CD4-positive, alpha-beta T cell treated with Interleukin-1 beta for 1 hour (primary cell): ENCODE measurements at regions not wholly inside any gene's neighbourhood (a gene's known extent, or its start where the extent isn't known, plus 50 kb on each side); places are given as distances from the start of the nearest gene placed in this dataset.
"Not testable (repeated sequence)": the region's sequence is repeated elsewhere in the genome, so short reads cannot be mapped to it uniquely, and the experiment has no call there.

Experiments used
- DNase-seq, 2 donors: peaks; one replicate each; pipeline ENCODE4 v3.0.0-alpha.2; 2020 to 2022

DNA sequence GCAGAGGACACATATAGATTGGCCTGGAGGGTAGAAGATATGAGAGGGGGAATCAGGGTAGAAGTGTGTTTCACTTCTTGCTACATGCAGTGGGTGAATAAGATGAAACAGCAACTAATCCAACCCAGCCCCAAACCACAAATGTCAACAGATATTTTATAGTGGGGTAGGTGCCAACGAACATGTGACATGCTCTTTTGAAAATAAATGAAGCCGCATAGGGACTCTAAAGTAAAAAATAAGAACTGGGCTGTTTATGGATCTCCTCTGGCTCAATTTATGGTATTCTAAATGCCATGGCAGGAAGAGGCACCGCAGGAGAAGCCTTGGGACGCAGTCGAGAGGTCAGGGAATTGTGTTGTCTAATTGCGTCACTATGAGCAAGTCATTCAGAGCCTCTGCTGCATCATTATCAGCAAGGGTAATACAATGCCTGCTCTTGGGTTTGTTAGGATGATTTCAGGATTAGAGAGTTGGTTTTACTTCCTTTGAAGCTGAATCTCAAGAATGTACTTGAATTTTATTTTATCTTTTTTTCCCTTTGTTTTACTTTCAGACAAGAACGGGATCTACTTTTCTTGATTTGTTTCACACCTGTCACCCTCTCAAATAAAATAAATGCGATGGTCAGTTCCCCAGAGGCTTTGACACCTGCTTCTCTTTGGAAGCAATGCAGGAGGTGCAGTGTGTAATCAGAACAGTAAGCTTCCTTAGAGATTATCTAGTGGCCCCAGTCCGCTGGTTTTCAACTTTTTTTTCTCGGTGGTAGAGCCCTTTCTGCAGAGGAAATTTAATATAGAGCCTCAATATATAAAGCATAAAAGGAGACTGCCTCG lies 375.6 kb upstream of the CLINT1 start:
- no peak for DNase-seq

DNA sequence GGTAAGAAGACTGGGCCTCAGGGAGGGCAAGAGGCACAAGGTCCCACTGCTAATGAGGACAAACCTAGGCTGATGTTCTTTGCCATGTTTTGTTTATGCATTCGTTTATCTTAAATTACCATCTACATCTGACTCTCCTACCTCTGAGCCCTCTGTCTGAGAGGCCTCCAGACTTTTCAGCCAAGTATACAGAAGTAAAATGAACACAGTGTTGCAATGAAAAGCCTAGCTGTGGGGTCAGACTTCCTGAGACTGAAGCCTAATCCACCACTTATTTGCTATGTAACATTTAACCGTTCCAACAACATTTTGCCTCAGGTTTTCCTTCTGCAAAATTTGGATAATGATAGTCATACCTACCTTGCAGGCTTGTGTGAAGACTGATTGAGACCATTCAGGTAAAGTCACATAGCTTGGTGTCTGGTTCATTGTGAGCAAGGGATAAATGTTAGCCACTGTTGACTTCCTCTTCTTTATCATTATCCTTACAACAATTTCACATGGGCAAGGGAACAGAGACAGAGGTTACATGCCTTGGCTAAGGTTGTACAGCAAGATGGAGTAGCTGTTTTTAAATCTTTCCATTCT lies 374.9 kb upstream of the CLINT1 start:
- no peak for DNase-seq

DNA sequence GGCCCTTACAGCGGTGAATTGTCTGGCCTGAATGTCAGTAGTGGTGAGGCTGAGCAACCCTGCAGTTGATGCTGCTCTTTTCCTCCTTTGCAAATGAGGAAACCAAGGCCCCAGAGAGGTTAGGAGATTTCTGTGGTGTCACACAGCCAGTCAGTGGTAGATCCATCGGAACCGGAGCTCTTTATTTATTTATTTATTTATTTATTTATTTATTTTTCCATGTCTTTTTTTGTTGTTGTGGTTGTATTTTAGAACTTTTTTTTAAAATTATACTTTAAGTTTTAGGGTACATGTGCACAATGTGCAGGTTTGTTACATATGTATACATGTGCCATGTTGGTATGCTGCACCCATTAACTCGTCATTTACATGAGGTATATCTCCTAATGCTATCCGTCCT lies 368.4 kb upstream of the CLINT1 start:
- not testable (repeated sequence) for DNase-seq

- no peak for DNase-seq
Observed at GRCh38 chr5:158226496-158226895, 367.6 kb upstream of the CLINT1 start.

DNA sequence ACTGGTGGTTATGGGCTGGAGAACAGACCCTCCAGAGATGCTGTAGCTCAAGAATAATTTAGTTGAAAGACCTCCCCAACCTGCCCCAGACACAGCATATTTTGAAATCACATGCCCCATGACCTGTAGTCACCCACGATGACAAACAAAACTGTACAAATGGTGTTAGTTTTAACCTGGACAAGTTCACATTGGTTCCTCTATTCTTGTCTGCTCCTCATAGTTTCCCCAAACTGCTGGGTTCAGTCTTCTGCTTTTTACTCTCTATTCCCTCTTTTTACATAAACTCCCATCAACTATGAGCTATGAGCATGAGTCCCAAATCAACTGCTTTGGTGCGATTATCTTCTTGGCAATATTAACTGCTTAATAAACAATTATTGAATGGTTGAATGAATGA lies 365.3 kb upstream of the CLINT1 start:
- DNase-seq = peak in 1 of 2 donors; percentile 26

GRCh38 chr5:158223054-158223600 lies 364.2 kb upstream of the CLINT1 start:
- DNase-seq = no peak

- no peak for DNase-seq
Observed at GRCh38 chr5:158212917-158213316, 354.0 kb upstream of the CLINT1 start.

DNA sequence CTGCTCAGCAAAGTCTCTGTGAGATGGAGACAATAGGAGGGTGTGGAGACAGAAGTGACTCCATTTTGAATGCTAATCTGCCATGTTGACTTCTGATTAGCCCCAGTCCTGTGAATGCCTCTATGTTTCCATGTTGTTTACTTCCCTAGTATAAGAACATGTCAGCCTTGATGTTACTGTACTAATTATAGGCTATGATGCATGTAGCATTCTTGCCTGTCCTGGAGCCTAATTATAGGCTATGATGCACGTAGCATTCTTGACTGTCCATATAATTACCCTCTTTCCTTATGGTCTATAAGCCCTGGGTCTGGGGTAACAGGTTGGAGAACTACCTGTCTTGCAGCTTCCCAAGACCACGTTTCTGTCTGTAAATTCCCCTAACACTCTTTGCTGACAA lies 353.3 kb upstream of the CLINT1 start:
- DNase-seq = no peak

GRCh38 chr5:158209219-158209908 lies 350.4 kb upstream of the CLINT1 start:
- no peak for DNase-seq

DNA sequence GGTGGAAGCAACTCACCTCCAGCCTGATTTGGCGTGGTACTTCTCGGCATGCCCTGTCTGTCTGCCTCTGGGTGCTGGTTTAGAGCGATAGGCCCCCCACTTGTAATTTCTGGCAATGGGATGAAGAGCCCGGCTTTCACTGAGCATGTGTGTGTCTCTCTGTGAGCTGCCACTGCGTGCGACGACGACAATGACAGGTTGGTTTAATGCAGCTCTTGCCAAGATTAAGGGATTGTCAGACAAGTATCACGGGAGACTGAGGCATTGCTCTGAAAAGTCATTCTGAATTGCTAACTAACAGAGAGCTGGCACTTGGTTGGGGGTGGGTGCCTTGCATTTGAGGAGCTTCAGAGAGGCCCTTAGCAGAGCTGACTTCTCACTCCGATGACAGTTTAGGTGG lies 348.8 kb upstream of the CLINT1 start:
- no peak for DNase-seq

GRCh38 chr5:158205992-158206391 lies 347.0 kb upstream of the CLINT1 start:
- DNase-seq = no peak

- no peak for DNase-seq
Observed at GRCh38 chr5:158203261-158203660, 344.3 kb upstream of the CLINT1 start.

- no peak for DNase-seq
Observed at GRCh38 chr5:158202801-158203200, 343.9 kb upstream of the CLINT1 start.

DNA sequence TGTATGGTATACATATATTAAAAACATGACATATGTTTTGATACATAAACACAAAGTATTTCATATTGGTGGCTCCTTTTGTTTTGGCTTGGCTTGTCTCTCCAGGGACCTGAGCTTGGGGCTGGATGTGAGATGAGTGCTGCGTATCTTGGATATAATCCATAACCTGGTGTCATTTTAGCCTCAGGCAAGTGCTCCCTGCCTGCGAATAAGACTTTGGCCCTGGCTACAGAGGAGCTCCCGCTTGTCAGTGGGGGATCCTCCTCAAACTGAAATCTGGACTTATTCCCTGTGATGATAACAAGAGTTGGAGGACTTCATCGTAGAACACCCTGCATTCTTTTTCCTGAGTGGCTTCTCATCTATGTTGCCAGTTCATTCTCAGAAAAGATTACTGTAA lies 341.7 kb upstream of the CLINT1 start:
- DNase-seq = no peak

- peak in 1 of 2 donors; percentile 6 for DNase-seq
Observed at GRCh38 chr5:158198636-158199035, 339.7 kb upstream of the CLINT1 start.

GRCh38 chr5:158195416-158196210 lies 336.7 kb upstream of the CLINT1 start:
- no peak for DNase-seq

DNA sequence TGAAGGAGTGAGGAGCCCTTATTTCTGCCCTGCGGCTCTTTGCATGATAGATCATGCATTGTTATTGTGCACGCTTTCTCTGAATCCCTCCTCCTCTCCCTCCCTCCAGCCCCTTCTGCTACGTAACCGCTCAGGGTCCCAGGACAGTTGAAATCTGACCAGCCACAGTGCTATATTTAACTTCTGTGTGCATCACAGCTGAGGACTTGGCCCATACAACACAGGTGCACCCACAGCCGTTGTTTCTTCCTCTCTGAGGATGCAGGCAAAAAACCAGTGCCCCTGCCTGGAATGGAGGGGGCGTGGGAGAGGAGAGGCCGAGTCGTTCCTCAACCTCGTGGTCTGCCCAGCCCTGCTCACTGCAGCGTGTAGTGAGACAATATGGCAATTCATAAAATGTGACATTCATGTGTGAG lies 335.6 kb upstream of the CLINT1 start:
- peak in 1 of 2 donors; percentile 34 for DNase-seq

GRCh38 chr5:158193395-158193794 lies 334.4 kb upstream of the CLINT1 start:
- DNase-seq = not testable (repeated sequence)

- no peak for DNase-seq
Observed at GRCh38 chr5:158180407-158180806, 321.5 kb upstream of the CLINT1 start.

- DNase-seq = no peak
Observed at GRCh38 chr5:158179271-158179670, 320.3 kb upstream of the CLINT1 start.

GRCh38 chr5:158178535-158178934 lies 319.6 kb upstream of the CLINT1 start:
- no peak for DNase-seq

DNA sequence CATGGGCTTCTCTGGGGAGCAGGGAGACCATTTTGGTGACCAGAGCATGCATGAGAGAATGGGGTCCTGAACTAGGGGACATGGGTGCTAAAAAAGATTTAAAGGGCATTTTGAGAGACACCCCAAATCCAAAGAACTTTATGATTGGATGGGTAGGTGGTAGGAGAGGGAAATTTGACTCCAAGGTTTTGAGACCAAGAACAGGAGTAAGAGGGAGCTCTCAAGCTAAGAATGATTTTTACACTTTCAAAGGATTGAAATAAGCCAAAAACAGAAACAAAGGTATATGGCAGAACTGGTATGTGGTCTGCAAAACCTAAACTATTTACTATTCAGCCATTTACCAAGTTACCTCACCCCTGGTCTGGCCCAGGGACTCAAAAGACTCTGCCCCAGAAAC lies 318.2 kb upstream of the CLINT1 start:
- no peak for DNase-seq
